ENCODE measurements at regions not wholly inside any gene's neighbourhood (a gene's known extent, or its start where the extent isn't known, plus 50 kb on each side); places are given as distances from the start of the nearest gene placed in this dataset.

- Histone ChIP-seq H3K4me1 (no peaks in the 10 kb centered on the region), H3K4me3 (no peak overlapping the region), H3K27ac (no peak overlapping the region), H3K36me3 (no peaks in the 10 kb centered on the region), H3K27me3 (no peaks in the 10 kb centered on the region), H3K9me3 (no peaks in the 10 kb centered on the region)
- TF ChIP-seq CTCF (IDR thresholded peaks at IDR 0.05): no peak
- TF ChIP-seq POLR2AphosphoS5 (IDR thresholded peaks at IDR 0.05): no peak
- TF ChIP-seq EP300 (IDR thresholded peaks at IDR 0.05): no peak
- 87 to 94% methylated on average over 9 of the region's 9 CpGs for WGBS, 2 donors
- DNase-seq: no peak
- ATAC-seq (ENCODE audit: low FRiP score in 2 of 2): no peak
Observed at GRCh38 chr3:181457190-181457589, 254.5 kb upstream of the SOX2 start.

DNA sequence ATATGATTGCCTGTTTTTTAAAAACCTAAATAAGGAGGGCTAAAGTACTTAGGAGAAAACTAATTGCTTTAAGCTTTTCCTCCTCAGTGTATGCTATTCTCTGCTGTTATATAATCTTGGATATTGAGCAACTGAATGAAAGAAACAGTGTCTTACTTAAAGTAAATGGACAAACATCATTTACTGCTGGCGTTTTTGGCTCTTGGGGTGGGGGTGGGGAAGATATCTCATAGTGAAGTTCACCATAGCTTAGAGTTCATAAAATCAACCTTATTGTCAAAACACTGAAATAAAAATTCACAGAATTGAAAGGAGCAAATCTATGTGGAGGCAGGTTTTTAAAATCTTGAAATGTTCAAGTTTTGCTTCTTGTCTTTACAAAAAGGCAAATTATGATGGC is 256.4 kb upstream of the SOX2 start:
- WGBS, 2 donors: 31 to 50% methylated on average over 1 of the region's 1 CpG
- no peaks in the 10 kb centered on the region for H3K27me3 ChIP-seq
- H3K4me3 ChIP-seq: no peak overlapping the region
- DNase-seq (no peak), ATAC-seq (ENCODE audit: low FRiP score in 2 of 2) (no peak)
- no peaks in the 10 kb centered on the region for H3K36me3 ChIP-seq
- TF ChIP-seq POLR2AphosphoS5 (IDR thresholded peaks at IDR 0.05) (no peak), POLR2A (IDR thresholded peaks at IDR 0.05) (no peak), CTCF (IDR thresholded peaks at IDR 0.05) (no peak), EP300 (IDR thresholded peaks at IDR 0.05) (no peak)
- H3K9me3 ChIP-seq: peaks cover 0 to 4% (median 0%) of the 10 kb centered on the region in 4 donors
- H3K4me1 ChIP-seq: no peaks in the 10 kb centered on the region
- no peak overlapping the region for H3K27ac ChIP-seq

GRCh38 chr3:181454451-181455027 is 257.2 kb upstream of the SOX2 start:
- Histone ChIP-seq H3K4me3 (no peak overlapping the region), H3K4me1 (no peaks in the 10 kb centered on the region), H3K27ac (no peak overlapping the region), H3K9me3 (peaks cover 0 to 4% (median 0%) of the 10 kb centered on the region in 4 donors), H3K36me3 (no peaks in the 10 kb centered on the region), H3K27me3 (no peaks in the 10 kb centered on the region)
- WGBS, 2 donors: 83% methylated on average over 6 of the region's 6 CpGs
- DNase-seq (no peak), ATAC-seq (ENCODE audit: low FRiP score in 2 of 2) (no peak)
- no peak for TF ChIP-seq POLR2AphosphoS5 (IDR thresholded peaks at IDR 0.05)
- TF ChIP-seq EP300 (IDR thresholded peaks at IDR 0.05): no peak
- TF ChIP-seq CTCF (IDR thresholded peaks at IDR 0.05): no peak
- no peak for TF ChIP-seq POLR2A (IDR thresholded peaks at IDR 0.05)

DNA sequence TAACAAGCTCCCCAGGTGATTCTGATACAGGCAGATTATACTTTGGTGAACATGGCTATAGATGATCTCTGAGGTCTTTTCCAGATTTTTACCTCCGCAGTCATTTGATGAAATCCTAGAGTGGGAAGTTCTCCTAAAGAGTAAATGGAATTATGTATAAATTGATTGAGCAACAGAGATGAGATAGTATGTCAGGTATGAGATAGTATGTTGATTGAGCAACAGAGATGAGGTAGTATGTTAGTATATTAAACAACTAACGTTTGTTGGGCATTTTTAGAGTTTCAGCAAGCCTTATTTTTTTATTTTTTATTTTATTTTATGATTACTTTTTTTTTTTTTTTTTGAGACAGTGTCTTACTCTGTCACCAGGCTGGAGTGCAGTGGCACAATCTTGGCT is 265.0 kb upstream of the SOX2 start:
- no peak for DNase-seq
- no peak for ATAC-seq (ENCODE audit: low FRiP score in 2 of 2)
- Histone ChIP-seq H3K9me3 (peaks cover 0 to 4% (median 0%) of the 10 kb centered on the region in 4 donors), H3K36me3 (no peaks in the 10 kb centered on the region), H3K27me3 (no peaks in the 10 kb centered on the region), H3K4me3 (no peak overlapping the region), H3K4me1 (no peaks in the 10 kb centered on the region), H3K27ac (no peak overlapping the region)
- TF ChIP-seq EP300 (IDR thresholded peaks at IDR 0.05) (no peak), POLR2AphosphoS5 (IDR thresholded peaks at IDR 0.05) (no peak), POLR2A (IDR thresholded peaks at IDR 0.05) (no peak), CTCF (IDR thresholded peaks at IDR 0.05) (no peak)
- 69 to 78% methylated on average over 2 of the region's 2 CpGs for WGBS, 2 donors

- TF ChIP-seq EP300 (IDR thresholded peaks at IDR 0.05) (no peak), POLR2A (IDR thresholded peaks at IDR 0.05) (no peak), POLR2AphosphoS5 (IDR thresholded peaks at IDR 0.05) (no peak), CTCF (IDR thresholded peaks at IDR 0.05) (no peak)
- H3K27me3 ChIP-seq: no peaks in the 10 kb centered on the region
- no peak overlapping the region for H3K27ac ChIP-seq
- no peaks in the 10 kb centered on the region for H3K36me3 ChIP-seq
- H3K4me3 ChIP-seq: no peak overlapping the region
- ATAC-seq (ENCODE audit: low FRiP score in 2 of 2) (no peak), DNase-seq (no peak)
- no peaks in the 10 kb centered on the region for H3K4me1 ChIP-seq
- WGBS, 2 donors: 87 to 93% methylated on average over 3 of the region's 3 CpGs
- no peaks in the 10 kb centered on the region for H3K9me3 ChIP-seq
Observed at GRCh38 chr3:181442066-181442465, 269.7 kb upstream of the SOX2 start.

Data from upper lobe of left lung (tissue), 6 donors.